SK-N-SH (cell line): ENCODE measurements at regions not wholly inside any gene's neighbourhood (a gene's known extent, or its start where the extent isn't known, plus 50 kb on each side); places are given as distances from the start of the nearest gene placed in this dataset.

Experiments used
- CTCF ChIA-PET: fragments of 300-600, 350-600 bp; formaldehyde crosslinking; extraction: SDS; loops from one replicate; lab custom pipeline; 2021; lab: Yijun Ruan, JAX
- POLR2A ChIA-PET: fragments of 350-600 bp; sonication (Branson Sonifier 250); formaldehyde crosslinking; extraction: SDS; loops from one replicate; lab custom pipeline; 2020; ENCODE audit warnings: antibody characterized with exemption, inconsistent platforms; lab: Yijun Ruan, JAX
- DNase-seq: peaks from one replicate; pipeline ENCODE4 v3.0.0; 2012
- H2AFZ ChIP-seq: fragments of 200-600 bp; sonication (generic); 2 replicates; pipeline ENCODE4 v1.8.1; 2016; ENCODE audit warnings: antibody characterized with exemption, mild to moderate bottlenecking, low read depth
- H3F3A ChIP-seq: fragments of 200-600 bp; sonication (generic); replicated peaks from 2 replicates; pipeline ENCODE3; 2016; ENCODE audit warnings: antibody characterized with exemption, mild to moderate bottlenecking; ENCODE audit not compliant: insufficient read depth
- H3K27ac ChIP-seq, 2 experiments: fragments of 200-500 bp in 1 of 2; fragments of 200-600 bp in 1 of 2; sonication (Bioruptor generic) in 1 of 2; sonication (generic), shearing (Covaris generic) in 1 of 2; 2 replicates each; pipeline versions ENCODE4 v1.5.1 to v1.6.1; 2014 to 2016; ENCODE audit warnings: low read depth in 2 of 2, inconsistent platforms in 1 of 2, low read length in 1 of 2, mild to moderate bottlenecking in 1 of 2, mixed read lengths in 1 of 2
- H3K27me3 ChIP-seq: fragments of 200-600 bp; sonication (generic), shearing (Covaris generic); 2 replicates; pipeline ENCODE4 v1.6.1; 2016; ENCODE audit warnings: mixed run types; ENCODE audit not compliant: insufficient read depth
- H3K36me3 ChIP-seq, 2 experiments: fragments of 200-500 bp in 1 of 2; fragments of 200-600 bp in 1 of 2; sonication (Bioruptor generic) in 1 of 2; sonication (generic) in 1 of 2; replicated peaks in 1 of 2; 2 replicates each; pipeline versions ENCODE3 to v1.5.1; 2014 to 2016; ENCODE audit warnings: low read length in 1 of 2, mild to moderate bottlenecking in 1 of 2; ENCODE audit not compliant: insufficient read depth in 2 of 2, control insufficient read depth in 1 of 2
- H3K4me1 ChIP-seq, 2 experiments: fragments of 200-500 bp in 1 of 2; fragments of 200-600 bp in 1 of 2; sonication (Bioruptor generic) in 1 of 2; sonication (generic), shearing (Covaris generic) in 1 of 2; 2 replicates each; pipeline versions ENCODE4 v1.5.1 to v1.6.1; 2014 to 2016; ENCODE audit warnings: low read depth in 1 of 2, low read length in 1 of 2, mixed run types in 1 of 2; ENCODE audit not compliant: insufficient read depth in 2 of 2, control insufficient read depth in 1 of 2
- H3K4me2 ChIP-seq: fragments of 200-600 bp; sonication (generic), shearing (Covaris generic); 2 replicates; pipeline ENCODE4 v1.6.1; 2017; ENCODE audit warnings: mixed run types
- H3K4me3 ChIP-seq, 2 experiments: fragments of 200-500 bp in 1 of 2; fragments of 200-600 bp in 1 of 2; sonication (Bioruptor generic) in 1 of 2; sonication (generic), shearing (Covaris generic) in 1 of 2; 2 replicates each; pipeline versions ENCODE4 v1.5.1 to v1.8.1; 2014 to 2016; ENCODE audit warnings: low read depth in 2 of 2, inconsistent platforms in 1 of 2, low read length in 1 of 2, mild to moderate bottlenecking in 1 of 2, mixed read lengths in 1 of 2, moderate library complexity in 1 of 2
- H3K79me2 ChIP-seq: fragments of 200-600 bp; sonication (generic); 2 replicates; pipeline ENCODE4 v1.8.1; 2017; ENCODE audit warnings: mild to moderate bottlenecking; ENCODE audit not compliant: insufficient read depth
- H3K9ac ChIP-seq: fragments of 200-600 bp; sonication (generic); 2 replicates; pipeline ENCODE4 v1.6.1; 2017; ENCODE audit warnings: mixed run types
- H3K9me2 ChIP-seq: fragments of 200-600 bp; sonication (generic); 2 replicates; pipeline ENCODE4 v1.6.1; 2017; ENCODE audit warnings: mixed run types
- H3K9me3 ChIP-seq: fragments of 200-600 bp; sonication (generic); 2 replicates; pipeline ENCODE4 v1.6.1; 2017; ENCODE audit warnings: mixed run types, mild to moderate bottlenecking, moderate library complexity
- H4K20me1 ChIP-seq: fragments of 200-600 bp; sonication (generic); 2 replicates; pipeline ENCODE4 v1.6.1; 2017; ENCODE audit warnings: mild to moderate bottlenecking, mixed run types; ENCODE audit not compliant: insufficient read depth
- CHD2 ChIP-seq: fragments of 150-350 bp; IDR thresholded peaks from 2 replicates; pipeline ENCODE4 v1.6.1; 2018; ENCODE audit warnings: low read length; ENCODE audit not compliant: partially characterized antibody
- ELF1 ChIP-seq: IDR thresholded peaks from 2 replicates; pipeline ENCODE4 v1.4.0; 2012
- EP300 ChIP-seq, 2 experiments: IDR thresholded peaks; 2 replicates each; pipeline versions ENCODE4 v1.4.0 to v1.6.1; 2012; ENCODE audit warnings: borderline replicate concordance in 1 of 2, low read depth in 1 of 2, low read length in 1 of 2
- EZH2phosphoT487 ChIP-seq: fragments of 200-600 bp; sonication (generic); IDR thresholded peaks from 2 replicates; pipeline ENCODE4 v1.6.1; 2017; ENCODE audit warnings: low read depth, mixed run types, mild to moderate bottlenecking, antibody characterized with exemption, moderate library complexity, borderline replicate concordance
- FOXM1 ChIP-seq: IDR thresholded peaks from 2 replicates; pipeline ENCODE4 v1.4.0; 2012; ENCODE audit warnings: low read depth, mild to moderate bottlenecking
- MXI1 ChIP-seq: IDR thresholded peaks from 2 replicates; pipeline ENCODE4 v1.6.1; 2012; ENCODE audit warnings: mild to moderate bottlenecking, low read depth, low read length, improper control_type of control experiment
- NFIC ChIP-seq: IDR thresholded peaks from 2 replicates; pipeline ENCODE4 v1.4.0; 2012; ENCODE audit warnings: borderline replicate concordance
- NRF1 ChIP-seq: IDR thresholded peaks from 2 replicates; pipeline ENCODE4 v1.6.1; 2012; ENCODE audit warnings: low read depth, mild to moderate bottlenecking, low read length
- POLR2AphosphoS5 ChIP-seq: IDR thresholded peaks from 2 replicates; pipeline ENCODE4 v1.6.1; 2012; ENCODE audit warnings: low read depth, low read length
- RAD21 ChIP-seq: IDR thresholded peaks from 2 replicates; pipeline ENCODE4 v1.6.1; 2012; ENCODE audit warnings: mild to moderate bottlenecking, low read length
- RCOR1 ChIP-seq: fragments of 150-350 bp; IDR thresholded peaks from 2 replicates; pipeline ENCODE4 v1.6.1; 2017; ENCODE audit warnings: antibody characterized with exemption, low read length
- RXRA ChIP-seq: IDR thresholded peaks from 2 replicates; pipeline ENCODE4 v1.4.0; 2012; ENCODE audit warnings: low read depth, mild to moderate bottlenecking, borderline replicate concordance
- SIN3A ChIP-seq: IDR thresholded peaks from 2 replicates; pipeline ENCODE4 v1.6.1; 2012; ENCODE audit warnings: low read depth, mild to moderate bottlenecking, low read length, moderate library complexity, borderline replicate concordance
- SMC3 ChIP-seq: IDR thresholded peaks from 2 replicates; pipeline ENCODE4 v1.6.1; 2012; ENCODE audit warnings: low read depth, low read length, improper control_type of control experiment
- TAF1 ChIP-seq: IDR thresholded peaks from 2 replicates; pipeline ENCODE4 v1.6.1; 2012; ENCODE audit warnings: low read depth, mild to moderate bottlenecking, low read length, moderate library complexity, borderline replicate concordance
- TCF12 ChIP-seq: IDR thresholded peaks from 2 replicates; pipeline ENCODE4 v1.4.0; 2012
- USF1 ChIP-seq: IDR thresholded peaks from 2 replicates; pipeline ENCODE4 v1.4.0; 2012; ENCODE audit warnings: low read depth, borderline replicate concordance
- USF2 ChIP-seq: fragments of 150-350 bp; IDR thresholded peaks from 2 replicates; pipeline ENCODE4 v1.6.1; 2017; ENCODE audit warnings: antibody characterized with exemption, low read length, low read depth, borderline replicate concordance
- YY1 ChIP-seq: IDR thresholded peaks from 2 replicates; pipeline ENCODE4 v1.4.0; 2012; ENCODE audit warnings: low read depth, mild to moderate bottlenecking
- WGBS: methylation state at CpG from one replicate; pipeline ENCODE4 v1.1.6; 2017; ENCODE audit warnings: low lambda C conversion rate; 5-methylcytosine and 5-hydroxymethylcytosine counted together
- TF ChIP-seq, protein P1 (sequence below): IDR thresholded peaks from 2 replicates; pipeline ENCODE4 v1.4.0; 2012; ENCODE audit warnings: low read depth, borderline replicate concordance

- Histone ChIP-seq H3K27me3 (no peaks in the 10 kb centered on the region), H3K79me2 (no peaks in the 10 kb centered on the region), H3K4me1 (peaks cover 0 to 16% of the 10 kb centered on the region in 2 experiments; a peak in 2 of 4 replicates), H3K9ac (peak overlapping the region; percentile 52; the same call in 1 of the 2 replicates), H2AFZ (peak overlapping the region; percentile 39; the same call in 1 of the 2 replicates), H3K36me3 (no peaks in the 10 kb centered on the region), H3K27ac (peak overlapping the region in 1 of 2 experiments; percentile 59; a peak in 2 of 4 replicates), H4K20me1 (no peaks in the 10 kb centered on the region), H3K4me3 (no peak overlapping the region), H3K4me2 (peak overlapping the region; percentile 52), H3K9me3 (no peaks in the 10 kb centered on the region), H3F3A (peaks cover 16% of the 10 kb centered on the region), H3K9me2 (no peaks in the 10 kb centered on the region)
- no peak for DNase-seq
- ChIA-PET POLR2A (no interaction called here), CTCF (no interaction called here)
- 15% methylated on average over 3 of the region's 3 CpGs for WGBS
- no peak for TF ChIP-seq USF2
- TF ChIP-seq USF1, result no peak
- no peak for TF ChIP-seq FOXM1
Measured at GRCh38 chr6:9623985-9624384, 790.9 kb downstream of the TFAP2A start.

DNA sequence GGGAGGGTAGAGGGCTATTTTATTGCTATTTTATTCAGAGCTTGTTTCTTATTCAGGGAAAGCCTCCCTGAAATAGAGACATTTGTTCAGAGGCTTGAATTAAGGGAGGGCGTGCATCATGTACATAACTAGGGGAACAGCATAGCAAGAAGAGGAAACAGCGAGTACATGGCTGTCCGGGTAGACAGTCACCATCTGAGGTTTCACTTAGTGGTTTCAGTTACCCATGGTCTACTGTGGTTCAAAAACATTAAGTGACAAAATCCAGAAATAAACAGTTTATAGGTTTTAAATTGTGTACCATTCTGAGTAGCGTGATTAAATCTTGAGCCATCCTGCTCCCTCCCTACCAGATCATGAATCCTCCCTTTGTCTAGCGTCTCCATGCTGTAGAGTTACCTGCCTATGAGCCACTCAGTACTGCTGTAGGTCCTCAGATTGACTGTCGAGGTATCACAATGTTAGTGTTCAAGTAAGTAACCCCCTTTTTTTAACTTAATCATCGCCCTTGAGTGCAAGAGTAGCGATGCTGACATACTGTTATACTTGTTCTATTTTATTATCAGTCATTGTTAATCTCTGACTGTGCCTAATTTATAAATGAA is 791.5 kb downstream of the TFAP2A start:
- Histone ChIP-seq H3K4me2 (peak overlapping the region; percentile 52), H3F3A (peaks cover 16% of the 10 kb centered on the region), H3K9me2 (no peaks in the 10 kb centered on the region), H4K20me1 (no peaks in the 10 kb centered on the region), H3K27ac (peak overlapping the region in 1 of 2 experiments; percentile 59; a peak in 2 of 4 replicates), H3K9me3 (no peaks in the 10 kb centered on the region), H3K4me1 (peaks cover 0 to 16% of the 10 kb centered on the region in 2 experiments; a peak in 2 of 4 replicates), H2AFZ (peak overlapping the region; percentile 58), H3K36me3 (no peaks in the 10 kb centered on the region), H3K79me2 (no peaks in the 10 kb centered on the region), H3K27me3 (no peaks in the 10 kb centered on the region), H3K9ac (peak overlapping the region; percentile 52), H3K4me3 (no peak overlapping the region)
- no peak for TF ChIP-seq EP300 (IDR thresholded peaks at IDR 0.05; ENCODE audit: borderline replicate concordance in 1 of 2, low read depth in 1 of 2, low read length in 1 of 2)
- no peak for TF ChIP-seq MXI1
- no peak for TF ChIP-seq POLR2AphosphoS5
- TF ChIP-seq EZH2phosphoT487, result no peak
- no peak for TF ChIP-seq NRF1
- no peak for TF ChIP-seq TAF1
- no peak for TF ChIP-seq RCOR1
- TF ChIP-seq, protein P1, sequence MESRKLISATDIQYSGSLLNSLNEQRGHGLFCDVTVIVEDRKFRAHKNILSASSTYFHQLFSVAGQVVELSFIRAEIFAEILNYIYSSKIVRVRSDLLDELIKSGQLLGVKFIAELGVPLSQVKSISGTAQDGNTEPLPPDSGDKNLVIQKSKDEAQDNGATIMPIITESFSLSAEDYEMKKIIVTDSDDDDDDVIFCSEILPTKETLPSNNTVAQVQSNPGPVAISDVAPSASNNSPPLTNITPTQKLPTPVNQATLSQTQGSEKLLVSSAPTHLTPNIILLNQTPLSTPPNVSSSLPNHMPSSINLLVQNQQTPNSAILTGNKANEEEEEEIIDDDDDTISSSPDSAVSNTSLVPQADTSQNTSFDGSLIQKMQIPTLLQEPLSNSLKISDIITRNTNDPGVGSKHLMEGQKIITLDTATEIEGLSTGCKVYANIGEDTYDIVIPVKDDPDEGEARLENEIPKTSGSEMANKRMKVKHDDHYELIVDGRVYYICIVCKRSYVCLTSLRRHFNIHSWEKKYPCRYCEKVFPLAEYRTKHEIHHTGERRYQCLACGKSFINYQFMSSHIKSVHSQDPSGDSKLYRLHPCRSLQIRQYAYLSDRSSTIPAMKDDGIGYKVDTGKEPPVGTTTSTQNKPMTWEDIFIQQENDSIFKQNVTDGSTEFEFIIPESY, result no peak
- TF ChIP-seq SIN3A, result no peak
- no peak for TF ChIP-seq ELF1
- no peak for TF ChIP-seq CHD2
- no peak for TF ChIP-seq USF1
- no peak for TF ChIP-seq YY1
- TF ChIP-seq RAD21, result no peak
- no peak for TF ChIP-seq SMC3
- TF ChIP-seq NFIC, result no peak
- no peak for TF ChIP-seq FOXM1
- TF ChIP-seq TCF12, result no peak
- no peak for TF ChIP-seq RXRA
- ChIA-PET CTCF (no interaction called here), POLR2A (no interaction called here)
- no peak for DNase-seq
- WGBS, result 4% methylated on average over 8 of the region's 8 CpGs
